GM19324 (cell line): ENCODE measurements at regions not wholly inside any gene's neighbourhood (a gene's known extent, or its start where the extent isn't known, plus 50 kb on each side); places are given as distances from the start of the nearest gene placed in this dataset.

Experiments used
- ATAC-seq: cut with Tn5 transposase; IDR thresholded peaks from one replicate; pipeline ENCODE4 v1.9.1; 2021; ENCODE audit warnings: mild to moderate bottlenecking, moderate library complexity; ENCODE audit not compliant: unreplicated experiment, low FRiP score

- ATAC-seq = no peak
Measured at GRCh38 chr6:169905041-169905807, 153.8 kb downstream of the ERMARD start.

DNA sequence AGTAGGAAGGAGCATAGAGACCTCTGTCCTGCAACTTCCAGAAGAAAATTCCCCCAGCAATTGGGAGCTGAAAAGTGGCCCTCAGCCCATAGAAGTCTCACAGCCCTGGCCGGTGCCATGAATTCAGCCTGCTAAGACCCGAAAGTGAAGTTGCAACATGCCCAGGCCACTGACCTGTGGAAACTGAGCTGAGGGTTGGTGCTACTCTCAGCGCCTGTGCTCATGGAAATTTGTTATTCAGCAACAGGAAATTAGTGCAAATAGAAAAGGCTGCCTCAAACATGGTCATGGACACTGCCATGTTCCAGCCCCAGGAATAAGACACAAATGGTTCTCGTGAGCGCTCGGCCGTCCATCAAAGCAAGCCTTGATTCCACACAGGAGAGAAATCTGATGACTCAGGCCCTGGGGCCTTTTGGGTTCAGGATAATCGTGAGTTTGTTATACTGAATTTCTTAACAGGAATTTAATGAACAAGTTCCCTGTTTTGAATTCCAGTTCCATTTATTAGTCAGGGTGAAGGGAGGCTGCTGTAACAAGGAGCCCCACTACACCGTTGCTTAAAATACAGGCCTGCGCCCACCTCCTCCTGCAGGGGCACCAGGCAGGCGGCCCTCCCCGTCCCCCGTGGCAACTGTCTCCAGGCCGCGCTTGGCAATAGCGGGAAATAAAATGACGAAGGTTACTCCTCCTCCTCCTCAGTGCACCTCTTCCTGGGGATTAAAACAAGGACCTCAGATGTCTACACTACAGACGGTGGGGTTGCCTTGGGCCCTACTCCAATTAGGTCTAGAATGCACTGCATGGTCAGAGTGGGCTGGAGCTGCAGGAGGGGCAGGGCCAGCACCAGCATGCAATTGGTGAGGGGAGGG, 152.9 kb downstream of the ERMARD start:
- ATAC-seq = no peak

GRCh38 chr6:169903122-169903521, 151.7 kb downstream of the ERMARD start:
- no peak for ATAC-seq

GRCh38 chr6:169902604-169903003, 151.2 kb downstream of the ERMARD start:
- no peak for ATAC-seq

GRCh38 chr6:169902070-169902469, 150.6 kb downstream of the ERMARD start:
- ATAC-seq = no peak

DNA sequence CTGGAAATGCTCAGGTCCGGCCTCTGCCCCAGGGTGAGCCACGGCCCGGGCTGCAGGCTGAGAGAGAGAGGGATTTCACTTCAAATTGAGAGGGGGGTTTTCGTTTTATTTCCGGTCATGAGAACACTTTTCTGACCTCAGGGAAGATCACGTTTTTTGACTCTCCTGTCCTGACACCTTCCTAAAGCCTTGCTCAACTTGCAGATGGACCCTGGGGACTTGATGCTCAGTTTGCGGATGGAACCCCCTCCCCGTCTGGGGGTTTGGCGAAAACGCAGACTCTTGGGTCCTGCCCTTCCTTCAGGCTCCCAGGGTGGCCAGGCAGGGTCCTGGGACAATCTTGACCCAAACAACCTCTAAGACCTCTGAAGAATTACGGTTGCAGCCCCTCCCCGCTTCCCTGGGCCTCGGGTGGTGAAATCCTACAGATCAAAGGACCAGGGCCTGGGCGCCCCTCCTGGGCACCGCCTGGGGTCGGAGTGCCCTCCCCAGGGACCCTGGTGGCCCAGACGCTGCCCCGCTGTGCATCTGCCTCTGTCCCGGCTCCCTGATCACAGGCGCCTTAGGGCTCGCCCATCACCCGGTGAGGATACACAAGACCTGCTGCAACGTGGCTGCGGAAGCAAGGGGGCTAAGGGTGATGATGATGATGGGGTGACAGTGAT, 148.2 kb downstream of the ERMARD start:
- no peak for ATAC-seq

DNA sequence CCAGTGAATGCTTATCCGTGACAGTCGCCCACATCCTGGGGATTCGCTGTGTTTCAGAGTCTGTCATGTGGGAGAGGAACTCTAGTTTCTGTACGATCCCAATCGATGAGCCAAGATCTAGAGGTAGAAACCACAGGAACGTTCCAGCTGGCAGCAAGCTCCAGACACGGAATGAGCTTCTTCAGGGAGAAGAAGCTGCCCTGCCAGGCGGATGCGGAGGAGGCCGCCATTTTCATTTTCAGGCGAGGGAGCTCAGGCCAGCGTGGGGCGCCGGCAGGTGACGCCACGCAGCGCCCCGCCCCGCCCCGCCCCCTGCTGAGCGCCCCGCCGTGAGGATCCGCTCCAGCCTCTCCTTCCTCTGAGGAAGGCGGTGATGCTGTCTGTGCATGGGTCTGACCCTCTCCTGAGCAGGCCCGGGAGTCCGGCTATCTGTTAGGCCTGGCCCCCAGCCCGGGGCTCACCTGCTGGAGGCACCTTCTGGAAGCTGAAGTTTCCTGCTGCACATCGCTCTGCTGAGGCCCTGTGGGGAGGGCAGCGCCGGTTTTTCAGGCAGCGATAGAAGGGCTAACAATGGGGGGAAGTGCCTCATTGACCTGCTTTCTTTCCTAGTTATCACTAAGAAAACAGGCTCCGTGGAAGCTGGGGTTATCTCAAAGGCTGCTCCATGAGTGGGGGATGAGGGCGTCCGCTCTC, 147.5 kb downstream of the ERMARD start:
- ATAC-seq = no peak

DNA sequence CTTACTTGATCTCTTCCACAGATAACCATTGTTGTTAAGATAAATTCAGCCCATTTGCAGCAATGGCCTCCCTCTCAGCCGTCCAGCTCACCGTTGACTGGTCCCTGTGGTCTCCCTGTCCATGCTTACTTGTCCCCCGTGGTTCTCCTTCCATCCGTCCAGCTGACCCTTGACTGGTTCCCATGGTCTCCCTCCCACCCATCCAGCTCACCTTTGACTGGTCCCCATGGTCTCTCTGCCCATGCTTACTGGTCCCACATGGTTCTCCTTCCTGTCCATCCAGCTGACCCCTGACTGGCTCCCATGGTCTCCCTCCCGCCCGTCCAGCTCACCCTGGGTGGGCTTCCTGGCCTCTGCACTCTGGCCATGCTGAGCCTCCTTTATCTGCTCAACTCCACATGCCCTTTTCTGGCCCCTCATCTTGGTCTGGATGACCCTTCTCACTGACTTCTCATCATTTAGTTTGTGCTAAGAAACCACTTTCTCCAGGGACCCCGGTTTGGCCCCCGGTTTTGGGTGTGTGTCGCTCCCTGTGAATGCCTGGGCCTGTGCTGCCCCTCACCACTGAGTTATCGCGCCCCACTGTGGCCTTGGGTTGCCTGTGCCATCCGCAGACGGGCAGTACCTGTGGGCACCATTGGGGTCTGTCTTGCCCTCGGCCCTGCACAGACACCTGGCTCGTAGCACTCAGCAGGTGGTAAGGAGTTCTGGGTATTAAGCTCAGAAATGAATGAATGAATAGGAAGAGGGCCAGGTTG, 146.4 kb downstream of the ERMARD start:
- no peak for ATAC-seq

DNA sequence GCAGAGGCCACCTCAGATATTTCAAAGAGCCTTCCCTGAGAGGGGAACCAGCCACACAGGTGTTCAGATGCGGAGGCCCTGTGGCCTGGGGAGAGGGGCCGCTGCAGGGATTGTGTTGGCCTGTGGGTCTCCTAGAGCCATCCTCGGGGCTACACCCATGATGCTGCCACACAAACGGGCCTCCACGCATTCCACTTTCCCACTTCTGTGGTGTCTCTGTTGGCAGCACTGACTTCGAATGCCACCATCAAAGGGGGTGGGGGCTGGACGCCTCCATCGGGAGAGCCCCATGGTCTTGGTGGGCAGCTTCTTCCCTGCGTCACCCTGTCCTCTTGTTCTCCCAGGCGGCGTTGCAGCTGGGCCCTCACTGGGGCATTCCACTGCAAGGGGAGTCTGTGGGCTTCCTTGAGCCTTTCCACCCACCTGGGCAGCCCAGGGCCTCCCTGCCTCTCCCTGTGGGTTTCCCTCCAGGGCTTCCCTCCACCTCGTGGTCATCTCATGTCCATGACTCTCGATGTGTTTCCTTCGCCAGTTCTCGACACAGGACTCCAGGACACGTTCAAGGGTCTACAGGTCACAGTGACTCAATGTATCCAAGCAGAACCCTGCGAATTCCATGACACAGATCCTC, 145.5 kb downstream of the ERMARD start:
- ATAC-seq = no peak

DNA sequence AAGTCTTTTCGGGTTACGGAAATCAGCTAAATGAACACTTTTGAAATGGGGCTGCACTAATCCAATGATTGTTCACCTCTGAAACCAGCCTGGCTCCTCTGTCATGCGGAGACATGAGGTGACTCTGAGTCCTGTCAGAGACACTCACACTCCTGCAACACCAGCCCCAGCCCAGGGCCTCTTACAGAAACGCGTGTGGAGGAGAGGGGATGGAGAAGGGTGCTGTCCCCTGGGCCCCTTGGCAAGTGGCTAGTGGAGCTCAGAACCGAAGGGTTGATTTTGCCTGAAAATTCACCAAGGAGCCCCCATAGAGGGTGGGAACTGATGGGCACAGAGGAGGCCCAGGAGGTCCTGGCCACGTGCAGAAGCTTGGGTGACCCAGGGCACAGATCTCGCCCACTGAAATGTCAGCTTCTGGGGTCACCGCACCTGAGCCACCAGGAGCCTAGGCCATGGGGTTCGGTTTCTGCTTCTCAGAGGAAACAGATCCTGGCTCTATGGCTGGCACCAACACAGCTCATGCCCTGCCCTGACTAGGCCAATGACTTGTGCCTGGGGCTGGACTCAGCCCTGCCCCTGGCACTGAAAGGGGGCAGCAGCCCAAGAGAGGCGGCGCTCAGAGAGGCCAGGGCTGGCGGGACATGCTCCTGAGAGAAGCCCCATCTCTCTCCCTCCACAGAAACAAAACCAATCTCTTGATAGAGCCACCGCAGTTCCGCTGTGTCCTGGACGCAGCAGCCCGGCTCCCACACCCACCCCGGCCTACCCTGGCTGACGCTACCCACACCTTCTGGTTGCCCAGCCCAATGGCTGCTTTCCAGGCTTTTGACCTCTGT, 144.7 kb downstream of the ERMARD start:
- ATAC-seq = no peak

GRCh38 chr6:169895000-169895759, 143.8 kb downstream of the ERMARD start:
- no peak for ATAC-seq

DNA sequence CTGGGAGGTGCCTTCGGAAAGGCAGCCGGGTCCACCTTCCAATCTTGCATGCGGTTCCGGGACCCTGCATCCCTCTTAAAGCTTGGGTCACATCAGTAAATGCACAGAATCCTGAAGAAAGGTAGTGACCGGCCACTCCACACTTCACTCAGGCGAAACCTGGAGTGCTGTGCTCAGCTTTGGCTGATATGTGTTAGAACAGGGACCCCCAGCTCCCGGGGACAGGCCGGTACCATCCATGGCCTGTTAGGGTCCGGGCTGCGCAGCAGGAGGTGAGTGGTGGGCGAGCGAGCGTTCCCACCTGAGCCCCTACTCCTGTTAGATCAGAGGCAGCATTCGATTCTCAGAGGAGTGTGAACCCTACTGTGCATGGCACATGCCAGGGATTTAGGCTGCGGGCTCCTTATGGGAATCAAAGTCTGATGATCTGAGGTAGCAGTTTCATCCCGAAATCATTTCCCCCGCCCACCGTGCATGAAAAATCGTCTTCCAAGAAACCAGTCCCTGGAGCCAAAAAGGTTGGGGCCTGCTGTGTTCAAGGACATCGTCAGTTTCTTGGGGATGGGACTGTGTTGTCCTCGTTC, 143.0 kb downstream of the ERMARD start:
- ATAC-seq = no peak

DNA sequence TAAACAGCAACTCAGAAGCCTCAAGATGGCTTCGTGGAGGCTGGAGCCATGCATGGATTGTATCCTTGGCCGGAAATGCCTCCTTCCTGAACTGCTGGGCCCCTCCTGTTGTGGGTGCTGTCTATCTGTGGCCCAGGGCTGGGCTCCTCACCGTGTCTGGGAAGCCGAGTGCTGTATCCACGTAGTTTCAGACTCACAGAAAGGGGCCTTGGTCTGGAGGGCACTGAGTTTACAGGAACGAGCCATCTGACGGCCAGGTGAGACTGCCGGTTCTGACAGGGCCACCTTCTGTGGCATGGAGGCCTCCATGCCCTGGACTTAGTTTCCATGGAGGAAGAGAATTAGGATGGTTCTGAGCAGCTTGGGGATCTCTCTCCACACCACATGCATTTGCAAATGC, 142.2 kb downstream of the ERMARD start:
- ATAC-seq = no peak

DNA sequence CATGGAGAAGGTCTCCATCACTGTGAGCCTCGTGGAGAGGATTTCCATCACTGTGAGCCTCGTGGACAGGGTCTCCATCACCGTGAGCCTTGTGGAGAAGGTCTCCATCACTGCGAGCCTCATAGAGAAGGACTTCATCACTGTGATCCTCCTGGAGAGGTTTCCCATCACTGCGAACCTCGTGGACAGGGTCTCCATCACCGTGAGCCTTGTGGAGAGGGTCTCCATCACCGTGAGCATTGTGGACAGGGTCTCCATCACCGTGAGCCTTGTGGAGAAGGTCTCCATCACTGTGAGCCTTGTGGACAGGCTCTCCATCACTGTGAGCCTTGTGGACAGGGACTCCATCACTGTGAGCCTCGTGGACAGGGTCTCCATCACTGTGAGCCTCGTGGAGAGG, 140.4 kb downstream of the ERMARD start:
- ATAC-seq = no peak

GRCh38 chr6:169891421-169891820, 140.0 kb downstream of the ERMARD start:
- ATAC-seq = no peak

GRCh38 chr6:169890901-169891300, 139.5 kb downstream of the ERMARD start:
- ATAC-seq = no peak

GRCh38 chr6:169890049-169890448, 138.6 kb downstream of the ERMARD start:
- ATAC-seq = no peak
